Suppressor macrophage (primary cell): ENCODE measurements at regions not wholly inside any gene's neighbourhood (a gene's known extent, or its start where the extent isn't known, plus 50 kb on each side); places are given as distances from the start of the nearest gene placed in this dataset.
"Not testable (repeated sequence)": the region's sequence is repeated elsewhere in the genome, so short reads cannot be mapped to it uniquely, and the experiment has no call there.

Experiments used
- DNase-seq, 4 experiments: peaks; one replicate each; pipeline ENCODE4 v3.0.0-alpha.2; 2020 to 2022

DNA sequence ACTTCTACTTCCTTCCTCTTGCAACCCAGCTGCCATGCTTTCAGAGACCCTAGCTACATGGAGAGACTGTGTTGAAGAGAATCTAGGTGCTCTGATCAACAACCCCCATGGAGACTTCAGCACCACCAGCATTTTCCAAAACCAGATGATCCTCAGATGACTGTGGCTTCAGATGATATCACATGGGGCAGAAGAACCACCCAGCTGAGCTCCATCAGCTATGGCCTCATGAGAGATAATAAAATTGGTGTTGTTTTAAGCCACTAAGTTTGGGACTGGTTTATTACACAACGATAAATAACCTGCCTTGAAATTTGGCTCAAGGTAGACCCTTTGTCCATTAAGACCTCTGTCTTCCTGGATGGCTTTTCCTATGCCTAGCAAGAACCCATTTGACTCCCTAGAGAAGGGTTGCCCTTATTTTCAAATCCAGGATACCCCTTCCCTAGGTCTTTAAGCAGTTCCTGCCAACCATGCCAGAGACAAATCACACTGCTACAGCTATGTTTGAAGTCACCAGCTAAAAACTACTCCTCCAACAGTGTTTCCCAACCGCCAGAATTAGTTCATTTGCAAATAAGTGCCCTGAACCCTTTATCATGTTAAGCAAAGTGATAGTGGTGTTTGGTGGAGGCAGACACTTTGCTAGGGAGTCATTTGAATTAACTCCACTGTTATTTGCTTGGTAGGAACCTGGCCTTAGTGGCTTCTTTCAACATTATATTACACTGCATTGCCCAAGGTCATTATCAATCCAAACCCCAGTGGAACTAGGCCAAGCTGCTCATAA, 136.9 kb upstream of the PALS2 start:
- DNase-seq, result no peak

GRCh38 chr7:24438232-24438631, 135.0 kb upstream of the PALS2 start:
- DNase-seq, result no peak

GRCh38 chr7:24439104-24439503, 134.1 kb upstream of the PALS2 start:
- peak in 1 of 4 experiments; percentile 5 for DNase-seq

GRCh38 chr7:24440892-24441291, 132.4 kb upstream of the PALS2 start:
- DNase-seq, result no peak

DNA sequence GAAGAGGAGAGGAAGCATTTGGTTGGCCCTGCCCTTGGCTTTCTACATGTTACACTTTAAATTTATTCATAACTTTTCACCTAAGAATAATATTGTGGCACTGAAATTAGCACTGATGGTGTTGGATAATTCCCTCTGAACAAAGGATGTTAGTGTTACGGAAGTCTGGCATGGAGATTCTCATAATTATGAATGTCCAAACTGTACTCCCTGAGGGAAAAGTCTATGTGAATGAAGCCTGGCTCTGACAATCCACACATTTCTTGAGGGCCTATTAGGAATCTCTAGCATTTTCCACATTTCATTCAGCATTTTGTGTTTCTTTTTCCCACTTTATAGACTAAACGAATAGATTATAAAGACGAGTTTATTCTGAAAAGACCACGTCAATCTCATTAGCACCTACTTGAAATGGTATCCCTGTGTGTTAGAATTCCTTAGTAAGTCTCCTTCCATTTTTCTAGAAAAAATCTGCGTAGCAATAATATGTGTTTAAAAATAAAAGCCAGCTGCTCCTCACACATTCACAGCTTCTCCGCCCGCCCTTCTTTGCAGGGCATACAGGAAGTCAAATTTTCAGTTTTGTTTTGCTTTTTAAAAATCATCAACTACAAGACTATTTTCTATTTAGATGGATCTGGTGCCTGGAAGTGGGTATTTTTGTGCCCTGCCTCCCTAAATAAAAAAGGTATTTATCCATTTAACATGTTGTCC, 131.8 kb upstream of the PALS2 start:
- DNase-seq, result no peak

GRCh38 chr7:24442170-24442777, 131.0 kb upstream of the PALS2 start:
- DNase-seq, result peak in 1 of 4 experiments; percentile 2

DNA sequence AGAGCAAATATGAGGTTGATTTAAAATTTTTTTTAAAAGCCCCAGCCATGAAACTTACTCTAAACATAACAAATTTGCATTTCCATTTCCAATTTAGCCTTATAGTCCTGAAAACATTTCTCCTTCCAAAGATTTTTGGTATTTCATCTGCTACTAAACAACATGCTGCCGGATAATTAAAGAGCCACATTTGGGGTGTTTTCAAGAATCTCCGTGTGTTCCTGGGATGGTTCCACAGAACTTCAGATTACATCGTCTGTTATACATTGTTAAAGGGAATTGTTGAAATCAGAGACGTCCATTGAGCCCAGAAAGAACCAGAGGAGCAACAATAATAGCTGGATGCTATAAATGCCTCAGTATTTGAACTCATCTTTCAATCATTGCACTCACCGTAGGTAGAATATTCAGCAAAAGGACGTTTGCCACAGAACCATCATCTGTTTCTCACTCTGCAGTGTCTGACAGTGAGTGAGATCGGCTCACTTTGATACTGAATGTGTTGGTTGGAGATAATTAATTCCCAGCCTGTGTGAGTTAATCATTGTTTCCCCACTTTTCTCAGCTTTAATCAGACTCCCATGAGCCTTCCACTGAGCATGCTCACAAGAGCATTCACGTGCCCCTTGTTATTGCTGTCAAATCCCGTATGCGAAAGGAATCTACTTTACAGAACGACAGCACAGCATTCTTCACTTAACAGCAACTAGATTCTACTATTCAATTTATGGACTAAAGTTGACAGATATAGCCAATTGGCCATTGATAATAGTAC, 128.4 kb upstream of the PALS2 start:
- no peak for DNase-seq

GRCh38 chr7:24448038-24448437, 125.2 kb upstream of the PALS2 start:
- no peak for DNase-seq

GRCh38 chr7:24449416-24449815, 123.8 kb upstream of the PALS2 start:
- DNase-seq, result not testable (repeated sequence)

DNA sequence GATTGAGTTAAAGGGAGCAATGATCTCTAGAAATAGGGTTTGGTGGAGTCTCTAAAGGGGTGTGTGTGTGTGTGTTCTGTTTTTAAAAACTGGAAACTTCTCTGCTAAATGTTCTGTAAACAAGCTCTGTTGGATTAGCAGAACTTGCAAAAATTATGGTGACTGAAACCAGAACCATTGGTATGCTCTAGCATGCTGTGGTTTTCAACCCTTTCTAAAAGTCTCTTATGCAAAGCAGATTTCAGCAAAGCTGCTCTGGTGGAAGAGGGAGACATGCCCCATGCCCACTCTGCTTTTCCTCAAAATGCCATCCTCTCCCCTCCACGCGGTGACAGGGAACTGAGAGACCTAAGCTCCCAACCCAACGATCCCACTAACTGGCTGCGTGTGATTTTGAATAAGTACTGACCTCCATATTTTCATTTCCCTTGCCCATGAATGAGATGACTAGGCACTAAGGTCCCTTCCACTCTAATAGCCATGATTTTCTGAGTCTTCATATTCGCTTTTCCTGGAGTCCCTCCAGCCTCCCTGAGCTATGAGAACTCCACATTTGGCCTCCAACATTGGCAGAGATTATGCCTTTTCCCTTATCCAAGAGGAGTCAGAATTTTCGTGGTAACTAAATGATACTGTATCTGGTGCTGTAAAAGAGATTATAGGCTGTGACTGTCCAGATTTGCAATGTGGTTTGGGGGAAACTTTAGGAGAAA, 117.3 kb upstream of the PALS2 start:
- DNase-seq, result no peak

- DNase-seq, result no peak
Observed at GRCh38 chr7:24456526-24457218, 116.6 kb upstream of the PALS2 start.

DNA sequence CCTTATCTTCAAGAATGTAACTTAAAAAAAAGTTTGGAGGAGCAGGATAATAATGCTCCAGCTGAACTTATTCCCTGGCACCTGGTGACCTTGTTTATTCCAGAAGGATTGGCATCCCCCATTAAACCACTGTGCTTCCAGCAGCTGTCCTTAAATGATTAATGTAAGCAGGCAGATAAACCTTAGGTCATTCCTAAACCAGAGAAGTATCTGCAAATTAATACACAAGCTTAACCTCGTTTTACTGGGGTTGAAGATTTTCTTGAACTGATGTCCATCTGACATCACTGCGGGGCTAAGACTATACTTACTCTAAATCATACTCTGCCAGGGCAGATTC, 116.1 kb upstream of the PALS2 start:
- DNase-seq, result no peak

DNA sequence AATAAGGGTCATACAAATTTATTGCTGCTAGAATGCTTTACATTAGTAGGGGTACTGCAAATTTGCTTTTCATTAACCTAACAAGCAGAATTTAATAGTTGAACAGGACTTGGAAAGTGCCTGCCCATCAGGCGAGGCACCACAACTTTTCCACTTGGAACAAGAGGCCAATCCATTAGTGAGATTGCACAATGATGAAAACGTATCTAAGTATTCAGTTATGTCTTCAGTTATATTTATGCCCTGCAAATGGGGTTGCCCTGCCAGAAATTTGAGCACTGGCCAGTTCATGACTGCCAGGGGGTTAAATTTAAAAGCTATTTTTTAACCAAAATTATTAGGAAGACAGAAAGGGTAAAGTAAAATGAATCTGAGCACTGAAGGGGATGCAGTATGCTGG, 111.1 kb upstream of the PALS2 start:
- no peak for DNase-seq

- no peak for DNase-seq
Observed at GRCh38 chr7:24462984-24463383, 110.3 kb upstream of the PALS2 start.

- no peak for DNase-seq
Observed at GRCh38 chr7:24463474-24463873, 109.8 kb upstream of the PALS2 start.

GRCh38 chr7:24464861-24465260, 108.4 kb upstream of the PALS2 start:
- no peak for DNase-seq

DNA sequence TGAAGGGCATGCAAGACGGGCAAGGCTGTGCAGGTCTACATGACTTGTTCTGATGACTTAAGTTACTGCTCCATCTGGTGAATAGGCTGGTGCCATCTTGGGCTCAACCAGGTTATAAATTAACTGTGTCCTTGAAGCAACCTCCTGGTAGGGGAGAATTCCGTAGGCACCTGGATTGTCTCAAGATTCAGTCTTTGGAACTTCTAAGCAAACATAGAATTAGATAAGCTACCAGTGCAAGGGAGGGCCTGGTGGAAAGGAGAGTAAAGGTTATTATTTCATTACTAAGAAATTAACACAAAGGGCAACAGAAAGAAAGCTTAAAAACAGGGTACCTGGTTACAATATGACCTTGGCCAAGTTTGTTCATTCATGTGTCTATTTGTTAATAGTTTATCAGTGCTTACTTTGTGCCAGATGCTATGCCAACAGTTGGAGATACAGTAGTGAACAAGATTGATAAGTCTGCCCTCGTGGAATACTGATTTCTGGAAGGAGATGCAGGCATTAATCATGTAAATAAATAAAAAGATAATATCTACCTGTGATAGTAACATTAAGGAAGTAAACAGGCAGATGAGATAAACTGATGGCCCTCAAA, 107.0 kb upstream of the PALS2 start:
- no peak for DNase-seq

DNA sequence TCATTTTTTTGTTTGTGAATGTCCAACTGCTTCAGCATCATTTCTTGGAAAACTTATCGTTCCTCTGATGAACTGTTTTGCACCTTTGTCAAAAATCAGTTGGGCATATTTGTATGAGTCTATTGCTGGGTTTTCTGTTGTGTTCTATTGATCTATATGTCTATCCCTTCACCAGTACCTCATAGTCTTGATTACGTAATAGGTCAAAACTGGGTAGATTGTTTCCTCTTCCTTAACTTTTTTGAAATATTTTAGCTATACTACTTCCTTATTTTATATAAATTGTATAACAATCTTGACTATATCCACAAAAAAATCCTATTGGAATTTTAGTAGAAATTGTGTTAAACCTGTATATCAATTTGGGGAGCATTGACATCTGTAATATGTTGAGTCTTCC, 104.1 kb upstream of the PALS2 start:
- DNase-seq, result peak in 2 of 4 experiments; percentile 2

DNA sequence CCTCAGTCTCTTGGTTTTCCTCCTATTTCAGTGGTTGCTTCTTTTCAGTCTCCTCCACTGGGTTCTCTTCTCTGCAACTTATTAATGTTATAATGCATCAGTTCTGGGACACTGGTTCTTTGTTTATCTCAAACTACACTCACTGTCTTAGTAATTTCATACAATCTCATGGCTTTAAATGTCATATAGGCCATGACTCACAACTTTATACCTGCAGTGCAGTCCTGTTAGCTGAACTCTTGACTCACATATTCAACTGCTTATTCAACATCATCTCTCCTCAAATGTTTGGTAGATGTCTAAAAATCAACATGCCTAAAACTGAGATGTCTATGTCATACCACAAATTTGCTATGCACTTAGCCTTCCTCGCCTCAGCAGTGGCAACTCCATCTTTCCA, 101.2 kb upstream of the PALS2 start:
- no peak for DNase-seq

GRCh38 chr7:24475166-24475961, 97.9 kb upstream of the PALS2 start:
- no peak for DNase-seq

DNA sequence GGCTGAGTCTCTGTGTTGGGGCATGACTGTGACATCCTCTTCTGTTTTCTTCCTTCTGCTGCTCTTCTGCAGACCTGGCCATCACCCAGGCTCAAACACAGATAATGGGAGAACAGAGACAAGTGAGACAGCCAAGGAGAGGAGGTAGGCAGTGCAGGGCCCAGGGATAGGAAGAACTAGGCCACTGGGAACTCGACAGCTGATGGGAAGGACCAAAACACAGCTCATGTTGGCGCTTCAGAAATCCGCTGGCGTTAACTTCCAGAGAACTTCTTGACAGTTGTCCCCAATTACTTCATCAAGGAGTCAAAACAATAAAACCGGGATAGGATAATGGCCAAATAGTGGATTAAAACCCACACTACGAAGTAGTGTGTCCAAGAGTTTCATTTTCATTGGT, 97.0 kb upstream of the PALS2 start:
- no peak for DNase-seq
